ENCODE measurements at regions not wholly inside any gene's neighbourhood (a gene's known extent, or its start where the extent isn't known, plus 50 kb on each side); places are given as distances from the start of the nearest gene placed in this dataset.

GRCh38 chr11:81749245-81749644, 984.4 kb downstream of the FAM181B start:
- no peak for ATAC-seq
- POLR2A ChIA-PET, result no interaction called here
- no peak overlapping the region for H3K4me2 ChIP-seq (ENCODE audit: control insufficient read depth, insufficient read depth)

More at GRCh38 chr11:81749245-81749644, 984.4 kb downstream of the FAM181B start:
- DNase-seq (ENCODE audit: low read depth, low spot score) (no peak), FAIRE-seq (no peak)
- 0% methylated on average over 2 of the region's 2 CpGs for WGBS (ENCODE audit: insufficient coverage, insufficient replicate concordance, low lambda C conversion rate, missing lambda C conversion rate)
- Histone ChIP-seq H3K4me1 (ENCODE audit: control insufficient read depth, insufficient read depth, low read length) (no peaks in the 10 kb centered on the region), H3K27me3 (replicated peaks in 1 of 2; ENCODE audit: control insufficient read depth in 2 of 2, insufficient read depth in 2 of 2, low read length in 1 of 2) (no peaks in the 10 kb centered on the region), H4K20me1 (ENCODE audit: control insufficient read depth, insufficient read depth) (no peaks in the 10 kb centered on the region), H3K27ac (ENCODE audit: control insufficient read depth, insufficient read depth) (no peak overlapping the region), H3K9me3 (replicated peaks; ENCODE audit: control insufficient read depth, insufficient read depth, low read length) (no peaks in the 10 kb centered on the region), H3K36me3 (ENCODE audit: control insufficient read depth in 2 of 2, insufficient read depth in 2 of 2, low read length in 1 of 2) (no peaks in the 10 kb centered on the region), H3K9ac (ENCODE audit: control insufficient read depth, insufficient read depth, low read length) (no peak overlapping the region), H3K79me2 (ENCODE audit: control insufficient read depth, insufficient read depth, low read length) (no peaks in the 10 kb centered on the region), H2AFZ (ENCODE audit: control insufficient read depth, low read depth, low read length) (no peak overlapping the region), H3K4me3 (no peak overlapping the region)
- intact Hi-C loops (cut with micrococcal nuclease; ENCODE audit: unreplicated experiment), result no loop called here
- BruUV-seq (replicated peaks), result no TSS peak
- in situ Hi-C loops (cut with MboI), result no loop called here
- TF ChIP-seq RAD21 (IDR thresholded peaks at IDR 0.05; ENCODE audit: insufficient read depth, low read depth, low read length) (no peak), LARP7 (IDR thresholded peaks at IDR 0.05) (no peak), RB1 (IDR thresholded peaks at IDR 0.05; ENCODE audit: borderline replicate concordance) (no peak), POLR2AphosphoS5 (IDR thresholded peaks at IDR 0.05; ENCODE audit: low read length) (no peak), SMAD1 (IDR thresholded peaks at IDR 0.05; ENCODE audit: low read depth, partially characterized antibody) (no peak), YBX1 (IDR thresholded peaks at IDR 0.05) (no peak), POU2F2 (IDR thresholded peaks at IDR 0.05; ENCODE audit: borderline replicate concordance, low read depth, low read length) (no peak), CHD1 (IDR thresholded peaks at IDR 0.05; ENCODE audit: low read depth, low read length) (no peak), ASH2L (IDR thresholded peaks at IDR 0.05; ENCODE audit: borderline replicate concordance, low read depth) (no peak), BRCA1 (IDR thresholded peaks at IDR 0.05; ENCODE audit: low read depth, low read length) (no peak), JUNB (IDR thresholded peaks at IDR 0.05) (no peak), GABPA (IDR thresholded peaks at IDR 0.05; ENCODE audit: low read depth) (no peak), DPF2 (IDR thresholded peaks at IDR 0.05) (no peak), SMC3 (IDR thresholded peaks at IDR 0.05; ENCODE audit: borderline replicate concordance, low read length) (no peak)
- TF ChIP-seq, protein P1, sequence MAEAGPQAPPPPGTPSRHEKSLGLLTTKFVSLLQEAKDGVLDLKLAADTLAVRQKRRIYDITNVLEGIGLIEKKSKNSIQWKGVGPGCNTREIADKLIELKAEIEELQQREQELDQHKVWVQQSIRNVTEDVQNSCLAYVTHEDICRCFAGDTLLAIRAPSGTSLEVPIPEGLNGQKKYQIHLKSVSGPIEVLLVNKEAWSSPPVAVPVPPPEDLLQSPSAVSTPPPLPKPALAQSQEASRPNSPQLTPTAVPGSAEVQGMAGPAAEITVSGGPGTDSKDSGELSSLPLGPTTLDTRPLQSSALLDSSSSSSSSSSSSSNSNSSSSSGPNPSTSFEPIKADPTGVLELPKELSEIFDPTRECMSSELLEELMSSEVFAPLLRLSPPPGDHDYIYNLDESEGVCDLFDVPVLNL (IDR thresholded peaks at IDR 0.05; ENCODE audit: low read depth, low read length), result no peak
- ChIA-PET CTCF (no interaction called here), SMC1A (ENCODE audit: uncharacterized antibody, unreplicated experiment) (interaction anchor here (1.0 kb wide), 1 partner anchor 20 kb away, joined by 3 read pairs; no protein-coding TSS in a partner anchor), RAD21 (ENCODE audit: unreplicated experiment) (no interaction called here)
